Chondrocyte (in vitro differentiated cells): ENCODE measurements at regions not wholly inside any gene's neighbourhood (a gene's known extent, or its start where the extent isn't known, plus 50 kb on each side); places are given as distances from the start of the nearest gene placed in this dataset.

Experiments
- DNase-seq: peaks from one replicate; pipeline ENCODE4 v3.0.0; 2021; ENCODE audit warnings: mixed read lengths, low spot score
- H3K27ac Mint-ChIP-seq: one replicate; pipeline ENCODE4 v1.8.0; 2021; ENCODE audit warnings: mild to moderate bottlenecking, moderate library complexity, mixed read lengths; ENCODE audit not compliant: unreplicated experiment
- H3K27me3 Mint-ChIP-seq: 2 replicates; pipeline ENCODE4 v1.8.0; 2021; ENCODE audit warnings: low read depth, mixed read lengths
- H3K36me3 Mint-ChIP-seq: 2 replicates; pipeline ENCODE4 v1.8.0; 2021; ENCODE audit warnings: low read depth, mixed read lengths
- H3K4me1 Mint-ChIP-seq: 2 replicates; pipeline ENCODE4 v1.8.0; 2021; ENCODE audit warnings: low read depth, mild to moderate bottlenecking, mixed read lengths
- H3K4me3 Mint-ChIP-seq: one replicate; pipeline ENCODE4 v1.8.0; 2021; ENCODE audit warnings: mild to moderate bottlenecking, moderate library complexity, mixed read lengths; ENCODE audit not compliant: unreplicated experiment
- H3K9me3 Mint-ChIP-seq: 2 replicates; pipeline ENCODE4 v1.8.0; 2021; ENCODE audit warnings: low read depth, mixed read lengths
- CTCF ChIP-seq: fragments of 200-600 bp; sonication (generic); IDR thresholded peaks from 2 replicates; pipeline ENCODE4 v1.5.0; 2021; ENCODE audit warnings: antibody characterized with exemption, mild to moderate bottlenecking, moderate library complexity

- peaks cover 3% of the 10 kb centered on the region for H3K4me1 Mint-ChIP-seq
- H3K9me3 Mint-ChIP-seq, result peaks cover 7% of the 10 kb centered on the region
- no peak overlapping the region for H3K27ac Mint-ChIP-seq
- no peaks in the 10 kb centered on the region for H3K36me3 Mint-ChIP-seq
- H3K27me3 Mint-ChIP-seq, result peaks cover 4% of the 10 kb centered on the region
- TF ChIP-seq CTCF, result no peak
- DNase-seq, result no peak
- H3K4me3 Mint-ChIP-seq, result no peak overlapping the region
These were observed 1033.5 kb upstream of the TMEFF2 start for GRCh38 chr2:193228276-193228675.

GRCh38 chr2:193222454-193222853, 1027.7 kb upstream of the TMEFF2 start:
- no peaks in the 10 kb centered on the region for H3K36me3 Mint-ChIP-seq

GRCh38 chr2:193219413-193219812, 1024.7 kb upstream of the TMEFF2 start:
- H3K27me3 Mint-ChIP-seq, result no peaks in the 10 kb centered on the region
- no peak for DNase-seq
- no peaks in the 10 kb centered on the region for H3K36me3 Mint-ChIP-seq
- peaks cover 7% of the 10 kb centered on the region for H3K4me1 Mint-ChIP-seq
- no peaks in the 10 kb centered on the region for H3K9me3 Mint-ChIP-seq
- no peak overlapping the region for H3K27ac Mint-ChIP-seq
- no peak for TF ChIP-seq CTCF
- H3K4me3 Mint-ChIP-seq, result no peak overlapping the region

More at GRCh38 chr2:193222454-193222853, 1027.7 kb upstream of the TMEFF2 start:
- no peak for TF ChIP-seq CTCF
- H3K27me3 Mint-ChIP-seq, result peaks cover 3% of the 10 kb centered on the region
- peaks cover 4% of the 10 kb centered on the region for H3K9me3 Mint-ChIP-seq
- DNase-seq, result no peak
- no peak overlapping the region for H3K4me3 Mint-ChIP-seq
- no peak overlapping the region for H3K27ac Mint-ChIP-seq
- H3K4me1 Mint-ChIP-seq, result peaks cover 7% of the 10 kb centered on the region

GRCh38 chr2:193201583-193201982, 1006.9 kb upstream of the TMEFF2 start:
- Mint-ChIP-seq H3K27me3 (no peaks in the 10 kb centered on the region), H3K36me3 (no peaks in the 10 kb centered on the region), H3K4me1 (peaks cover 11% of the 10 kb centered on the region), H3K27ac (no peak overlapping the region), H3K9me3 (peaks cover 9% of the 10 kb centered on the region), H3K4me3 (no peak overlapping the region)
- no peak for TF ChIP-seq CTCF
- DNase-seq, result no peak

GRCh38 chr2:193199322-193199721, 1004.6 kb upstream of the TMEFF2 start:
- no peak for TF ChIP-seq CTCF
- Mint-ChIP-seq H3K27me3 (no peaks in the 10 kb centered on the region), H3K36me3 (no peaks in the 10 kb centered on the region), H3K27ac (no peak overlapping the region), H3K9me3 (peaks cover 9% of the 10 kb centered on the region), H3K4me3 (no peak overlapping the region), H3K4me1 (peaks cover 11% of the 10 kb centered on the region)
- DNase-seq, result no peak
